ENCODE measurements at regions not wholly inside any gene's neighbourhood (a gene's known extent, or its start where the extent isn't known, plus 50 kb on each side); places are given as distances from the start of the nearest gene placed in this dataset.

DNA sequence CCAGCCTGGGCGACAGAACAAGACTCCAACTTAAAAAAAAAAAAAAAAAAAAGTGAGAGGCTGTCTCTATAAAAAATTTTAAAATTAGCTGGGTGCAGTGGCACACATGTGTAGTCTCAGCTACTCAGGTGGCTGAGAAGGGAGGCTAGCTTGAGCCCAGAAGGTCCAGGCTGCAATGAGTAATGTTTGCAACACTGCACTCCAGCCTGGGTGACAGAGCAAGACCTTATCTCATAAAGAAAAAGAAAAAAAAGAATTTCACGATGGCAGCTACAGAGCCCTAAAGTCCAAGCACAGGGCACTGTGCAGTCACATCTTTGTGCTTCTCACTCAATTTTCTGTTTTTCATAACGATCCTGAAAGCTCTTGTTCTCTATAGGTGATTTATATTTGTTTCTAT, 209.5 kb upstream of the KCTD7 start:
- TF ChIP-seq, protein P1, sequence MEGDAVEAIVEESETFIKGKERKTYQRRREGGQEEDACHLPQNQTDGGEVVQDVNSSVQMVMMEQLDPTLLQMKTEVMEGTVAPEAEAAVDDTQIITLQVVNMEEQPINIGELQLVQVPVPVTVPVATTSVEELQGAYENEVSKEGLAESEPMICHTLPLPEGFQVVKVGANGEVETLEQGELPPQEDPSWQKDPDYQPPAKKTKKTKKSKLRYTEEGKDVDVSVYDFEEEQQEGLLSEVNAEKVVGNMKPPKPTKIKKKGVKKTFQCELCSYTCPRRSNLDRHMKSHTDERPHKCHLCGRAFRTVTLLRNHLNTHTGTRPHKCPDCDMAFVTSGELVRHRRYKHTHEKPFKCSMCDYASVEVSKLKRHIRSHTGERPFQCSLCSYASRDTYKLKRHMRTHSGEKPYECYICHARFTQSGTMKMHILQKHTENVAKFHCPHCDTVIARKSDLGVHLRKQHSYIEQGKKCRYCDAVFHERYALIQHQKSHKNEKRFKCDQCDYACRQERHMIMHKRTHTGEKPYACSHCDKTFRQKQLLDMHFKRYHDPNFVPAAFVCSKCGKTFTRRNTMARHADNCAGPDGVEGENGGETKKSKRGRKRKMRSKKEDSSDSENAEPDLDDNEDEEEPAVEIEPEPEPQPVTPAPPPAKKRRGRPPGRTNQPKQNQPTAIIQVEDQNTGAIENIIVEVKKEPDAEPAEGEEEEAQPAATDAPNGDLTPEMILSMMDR (conservative IDR thresholded peaks at IDR 0.05): no peak
- TF ChIP-seq EZH2 (IDR thresholded peaks at IDR 0.05; ENCODE audit: low read depth): no peak
